Amygdala (tissue), 56 donors: ENCODE measurements at regions not wholly inside any gene's neighbourhood (a gene's known extent, or its start where the extent isn't known, plus 50 kb on each side); places are given as distances from the start of the nearest gene placed in this dataset.
"Not testable (repeated sequence)": the region's sequence is repeated elsewhere in the genome, so short reads cannot be mapped to it uniquely, and the experiment has no call there.

Experiments
- DNase-seq, 56 donors: peaks; one replicate each; lab custom pipeline; 2025; lab: John Stamatoyannopoulos, UW

- DNase-seq = no peak
Measured at GRCh38 chr1:80533093-80533492, 1267.6 kb upstream of the ADGRL2 start.

- no peak for DNase-seq
Measured at GRCh38 chr1:80531182-80531581, 1269.6 kb upstream of the ADGRL2 start.

GRCh38 chr1:80529546-80529945 is 1271.2 kb upstream of the ADGRL2 start:
- DNase-seq = no peak

GRCh38 chr1:80523861-80524260 is 1276.9 kb upstream of the ADGRL2 start:
- DNase-seq = no peak

GRCh38 chr1:80523071-80523470 is 1277.7 kb upstream of the ADGRL2 start:
- DNase-seq = not testable (repeated sequence)

- DNase-seq = no peak
Measured at GRCh38 chr1:80520949-80521348, 1279.8 kb upstream of the ADGRL2 start.

GRCh38 chr1:80517062-80517461 is 1283.7 kb upstream of the ADGRL2 start:
- no peak for DNase-seq

GRCh38 chr1:80509965-80510522 is 1290.7 kb upstream of the ADGRL2 start:
- DNase-seq = no peak

- no peak for DNase-seq
Measured at GRCh38 chr1:80506216-80506615, 1294.5 kb upstream of the ADGRL2 start.

- DNase-seq = no peak
Measured at GRCh38 chr1:80498673-80499072, 1302.1 kb upstream of the ADGRL2 start.

GRCh38 chr1:80495806-80496205 is 1304.9 kb upstream of the ADGRL2 start:
- no peak for DNase-seq

GRCh38 chr1:80472145-80472544 is 1328.6 kb upstream of the ADGRL2 start:
- no peak for DNase-seq

GRCh38 chr1:80468356-80468755 is 1332.4 kb upstream of the ADGRL2 start:
- no peak for DNase-seq

GRCh38 chr1:80462006-80462405 is 1338.7 kb upstream of the ADGRL2 start:
- DNase-seq = peak in 1 of 56 donors; percentile 2

- DNase-seq = no peak
Measured at GRCh38 chr1:80457409-80457808, 1343.3 kb upstream of the ADGRL2 start.

GRCh38 chr1:80453775-80454174 is 1347.0 kb upstream of the ADGRL2 start:
- no peak for DNase-seq

GRCh38 chr1:80450711-80451110 is 1350.0 kb upstream of the ADGRL2 start:
- no peak for DNase-seq

- DNase-seq = no peak
Measured at GRCh38 chr1:80448081-80448480, 1352.7 kb upstream of the ADGRL2 start.

GRCh38 chr1:80447526-80447925 is 1353.2 kb upstream of the ADGRL2 start:
- DNase-seq = no peak

GRCh38 chr1:80445033-80445432 is 1355.7 kb upstream of the ADGRL2 start:
- DNase-seq = no peak

GRCh38 chr1:80444171-80444570 is 1356.6 kb upstream of the ADGRL2 start:
- no peak for DNase-seq

GRCh38 chr1:80441664-80442063 is 1359.1 kb upstream of the ADGRL2 start:
- no peak for DNase-seq

GRCh38 chr1:80436851-80437250 is 1363.9 kb upstream of the ADGRL2 start:
- no peak for DNase-seq
